GM18505 (cell line): ENCODE measurements at regions not wholly inside any gene's neighbourhood (a gene's known extent, or its start where the extent isn't known, plus 50 kb on each side); places are given as distances from the start of the nearest gene placed in this dataset.

Source experiments
- ATAC-seq: cut with Tn5 transposase; IDR thresholded peaks from one replicate; pipeline ENCODE4 v1.9.1; 2021; ENCODE audit not compliant: unreplicated experiment
- POLR2A ChIP-seq: IDR thresholded peaks from 4 replicates; pipeline ENCODE4 v1.6.1; 2011; ENCODE audit warnings: borderline replicate concordance; ENCODE audit not compliant: insufficient read depth, insufficient read length; ENCODE audit errors: extremely low read depth

DNA sequence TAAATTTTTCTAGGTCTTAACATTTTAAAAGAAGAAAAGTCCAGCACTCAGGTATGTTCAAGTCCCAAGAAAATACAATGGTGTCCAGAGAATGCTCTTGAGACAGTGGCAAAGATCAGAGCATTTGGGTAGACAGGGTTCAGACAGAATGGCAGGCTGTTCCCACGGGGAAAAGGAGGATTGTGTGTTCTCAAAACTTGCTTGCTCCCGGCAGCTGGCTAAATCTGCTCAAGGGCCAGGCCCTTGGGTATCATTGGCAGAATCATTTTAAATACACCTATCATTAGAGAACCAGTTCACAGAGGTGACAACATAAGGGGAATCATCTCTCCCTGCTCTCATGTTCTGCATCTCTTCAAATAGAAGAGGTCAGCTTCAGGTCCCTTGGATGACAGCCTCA, 456.3 kb downstream of the DTHD1 start:
- no peak for TF ChIP-seq POLR2A
- ATAC-seq: no peak

GRCh38 chr4:36740796-36741310, 459.4 kb downstream of the DTHD1 start:
- TF ChIP-seq POLR2A: no peak
- no peak for ATAC-seq

- no peak for TF ChIP-seq POLR2A
These were observed 466.1 kb downstream of the DTHD1 start for GRCh38 chr4:36747277-36748129.

DNA sequence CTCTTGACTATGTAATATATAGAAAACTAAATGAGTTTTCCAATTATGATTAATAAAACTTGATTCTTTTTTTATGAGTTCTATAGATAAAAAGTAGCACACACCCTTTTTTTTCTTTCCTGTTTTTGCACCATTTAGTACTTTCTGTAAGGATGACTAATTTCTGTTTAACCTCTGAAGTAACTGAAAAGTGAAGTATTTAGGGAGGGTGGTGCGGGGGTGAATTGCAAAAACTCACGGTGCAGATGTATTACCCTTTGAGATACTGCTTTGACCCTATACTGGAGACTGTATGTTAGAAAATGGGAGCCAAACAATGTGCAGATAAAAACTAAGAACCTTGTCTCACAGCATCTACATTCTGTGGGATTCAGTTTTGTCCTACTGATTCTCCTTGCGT, 471.6 kb downstream of the DTHD1 start:
- no peak for ATAC-seq
- no peak for TF ChIP-seq POLR2A

More at GRCh38 chr4:36747277-36748129, 466.1 kb downstream of the DTHD1 start:
- no peak for ATAC-seq

GRCh38 chr4:36757580-36758311, 476.3 kb downstream of the DTHD1 start:
- TF ChIP-seq POLR2A: no peak
- no peak for ATAC-seq

GRCh38 chr4:36758312-36759178, 477.1 kb downstream of the DTHD1 start:
- no peak for ATAC-seq
- TF ChIP-seq POLR2A: no peak

- no peak for ATAC-seq
- no peak for TF ChIP-seq POLR2A
These were observed 480.2 kb downstream of the DTHD1 start for GRCh38 chr4:36761607-36762006.

DNA sequence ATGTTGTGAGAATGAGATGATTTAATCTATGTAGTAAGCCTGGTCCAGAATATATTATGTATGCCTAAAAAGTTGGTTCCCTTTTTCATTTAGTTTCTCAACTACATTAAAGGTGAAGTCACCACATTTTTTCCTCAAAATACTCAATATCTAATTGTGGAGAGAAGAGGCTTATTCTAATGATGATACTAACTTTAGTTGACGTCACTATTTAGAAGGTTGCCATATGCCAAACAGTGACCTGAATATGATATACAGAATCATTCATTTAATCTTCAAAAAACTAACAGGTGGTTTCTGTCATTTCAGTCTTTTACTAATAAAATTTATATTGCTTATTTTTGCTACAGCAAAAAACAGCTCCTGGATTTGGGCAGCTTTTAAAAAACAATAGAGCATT, 480.7 kb upstream of the NWD2 start:
- ATAC-seq: no peak
- TF ChIP-seq POLR2A: no peak

DNA sequence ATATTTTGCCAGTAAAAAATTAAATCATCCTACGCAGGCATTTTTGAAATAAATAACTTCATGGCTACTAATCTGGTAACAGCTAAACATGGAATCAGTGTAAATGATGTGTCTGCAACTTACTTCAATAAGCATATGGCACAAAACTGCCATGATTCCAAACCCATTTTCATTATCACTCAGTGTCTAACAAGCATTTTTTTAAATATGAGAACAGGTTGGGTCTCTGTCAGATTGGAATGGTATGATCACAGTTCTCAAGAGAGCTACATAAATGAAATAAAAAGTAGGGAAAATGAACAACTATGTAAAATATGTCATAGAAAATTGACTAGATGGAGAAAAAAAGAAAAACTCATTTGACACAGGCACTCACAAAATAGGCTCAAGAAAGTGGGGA, 476.9 kb upstream of the NWD2 start:
- ATAC-seq: no peak
- TF ChIP-seq POLR2A: no peak

DNA sequence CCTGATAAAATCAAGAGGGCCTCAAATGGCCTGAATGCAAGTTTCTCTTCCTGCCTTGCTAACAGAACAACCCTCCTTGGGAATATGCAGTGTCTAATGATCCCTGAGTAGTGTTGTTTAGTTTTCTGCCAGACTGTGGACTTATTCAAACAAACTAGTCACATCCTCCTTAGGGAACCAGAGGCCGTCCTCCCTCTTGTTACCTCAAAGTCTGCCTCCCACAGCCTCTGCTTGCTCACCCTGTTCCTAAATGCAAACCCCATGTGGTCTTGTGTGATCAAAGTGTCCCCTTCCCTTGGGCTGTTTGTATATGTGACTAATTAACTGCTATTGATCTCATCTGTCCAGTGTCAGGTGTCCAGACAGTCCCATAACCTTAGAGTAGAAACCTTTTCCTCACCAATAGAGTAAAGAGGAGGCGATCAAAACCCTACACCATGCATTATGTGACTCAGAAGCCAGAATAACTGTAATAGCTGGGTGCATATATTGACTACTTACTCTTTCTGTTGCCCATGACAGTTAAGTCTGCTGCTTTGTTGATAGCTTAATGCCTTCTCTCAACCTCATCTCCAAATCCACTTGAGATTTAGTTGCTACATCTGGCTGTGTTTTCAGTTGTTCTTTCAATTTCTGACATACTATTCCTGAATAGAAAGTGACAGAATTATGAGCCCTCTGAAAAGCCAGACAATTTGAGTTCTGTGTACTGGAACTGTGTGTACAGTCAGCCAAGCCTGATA, 473.0 kb upstream of the NWD2 start:
- ATAC-seq: peak; percentile 47
- TF ChIP-seq POLR2A: no peak

GRCh38 chr4:36772154-36772516, 472.4 kb upstream of the NWD2 start:
- no peak for TF ChIP-seq POLR2A
- ATAC-seq: peak; percentile 45

DNA sequence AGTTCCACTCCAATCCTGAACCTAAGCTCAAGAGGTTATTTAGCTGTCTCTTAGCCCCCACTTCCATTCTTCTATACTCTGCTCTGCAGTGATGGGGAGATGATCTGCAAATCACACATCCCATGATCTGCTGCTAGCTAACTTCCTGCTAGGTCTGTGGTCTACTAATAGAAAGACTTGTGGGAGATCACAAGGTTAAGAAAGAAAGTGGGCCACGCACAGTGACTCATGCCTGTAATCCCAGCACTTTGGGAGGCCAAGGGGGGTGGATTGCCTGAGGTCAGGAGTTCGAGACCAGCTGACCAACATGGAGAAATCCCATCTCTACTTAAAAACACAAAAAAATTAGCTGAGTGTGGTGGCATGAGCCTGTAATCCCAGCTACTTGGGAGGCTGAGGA, 471.1 kb upstream of the NWD2 start:
- no peak for ATAC-seq

More for the DNA sequence above, 471.1 kb upstream of the NWD2 start:
- no peak for TF ChIP-seq POLR2A
